A673 (cell line): ENCODE measurements at regions not wholly inside any gene's neighbourhood (a gene's known extent, or its start where the extent isn't known, plus 50 kb on each side); places are given as distances from the start of the nearest gene placed in this dataset.
"Not testable (repeated sequence)": the region's sequence is repeated elsewhere in the genome, so short reads cannot be mapped to it uniquely, and the experiment has no call there.

Source experiments
- CTCF ChIP-seq: fragments of 300-800, 200-600 bp; sonication (generic); conservative IDR thresholded peaks from 2 replicates; pipeline ENCODE4 v1.5.1; 2017; ENCODE audit warnings: low read depth, mild to moderate bottlenecking, antibody characterized with exemption, low read length, moderate library complexity, mixed read lengths
- EZH2 ChIP-seq: fragments of 200-600 bp; sonication (generic); IDR thresholded peaks from 2 replicates; pipeline ENCODE4 v1.6.1; 2017; ENCODE audit warnings: borderline replicate concordance, low read depth, mild to moderate bottlenecking, mixed read lengths, antibody characterized with exemption, low read length; ENCODE audit not compliant: poor library complexity, severe bottlenecking

DNA sequence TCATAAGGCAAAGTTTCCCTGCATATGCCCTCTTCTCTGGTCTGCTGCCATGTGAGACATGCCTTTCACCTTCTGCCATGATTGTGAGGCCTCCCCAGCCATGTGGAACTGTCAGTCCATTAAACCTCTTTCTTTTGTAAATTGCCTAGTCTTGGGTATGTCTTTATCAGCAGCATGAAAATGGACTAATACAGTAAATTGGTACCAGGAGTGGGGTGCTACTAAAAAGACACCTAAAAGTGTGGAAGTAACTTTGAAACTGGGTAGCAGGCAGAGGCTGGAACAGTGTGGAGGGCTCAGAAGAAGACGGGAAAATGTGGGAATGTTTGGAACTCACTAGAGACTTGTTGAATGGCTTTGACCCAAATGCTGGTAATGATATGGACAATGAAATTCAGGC lies 534.5 kb downstream of the GPAM start:
- not testable (repeated sequence) for TF ChIP-seq CTCF, EZH2
